Sigmoid colon (tissue), 6 donors: ENCODE measurements at regions not wholly inside any gene's neighbourhood (a gene's known extent, or its start where the extent isn't known, plus 50 kb on each side); places are given as distances from the start of the nearest gene placed in this dataset.

Source experiments
- DNase-seq: peaks from one replicate; pipeline ENCODE4 v3.0.0-alpha.2; 2019
- H3K27ac ChIP-seq, 4 donors: fragments of 200-600 bp; sonication (generic); one replicate each; pipeline ENCODE4 v1.5.1; 2016 to 2019; ENCODE audit warnings: mild to moderate bottlenecking in 1 of 4
- H3K27me3 ChIP-seq, 3 donors: fragments of 200-600 bp; sonication (generic); one replicate each; pipeline ENCODE4 v1.5.1; 2019; ENCODE audit warnings: mild to moderate bottlenecking in 1 of 3
- H3K36me3 ChIP-seq, 4 donors: fragments of 200-600 bp; sonication (generic); one replicate each; pipeline ENCODE4 v1.5.1; 2016 to 2019
- H3K4me1 ChIP-seq, 4 donors: fragments of 200-600 bp; sonication (generic); one replicate each; pipeline ENCODE4 v1.5.1; 2017 to 2019
- H3K4me3 ChIP-seq, 4 donors: fragments of 200-600 bp; sonication (generic); one replicate each; pipeline ENCODE4 v1.5.1; 2017 to 2019; ENCODE audit warnings: mild to moderate bottlenecking in 2 of 4, moderate library complexity in 1 of 4
- H3K9me3 ChIP-seq, 4 donors: fragments of 200-600 bp in 3 of 4; sonication (generic) in 3 of 4; one replicate each; pipeline versions ENCODE4 v1.5.1 to v1.6.1; 2013 to 2019
- CTCF ChIP-seq, 4 experiments: fragments of 450-650 bp in 3 of 4; fragments of 200-600 bp in 1 of 4; IDR thresholded peaks; one replicate each; pipeline ENCODE4 v1.5.1; 2016 to 2019; ENCODE audit warnings: antibody characterized with exemption in 4 of 4, mild to moderate bottlenecking in 3 of 4, moderate library complexity in 2 of 4
- EP300 ChIP-seq, 4 donors: sonication (generic); formaldehyde crosslinking; IDR thresholded peaks; one replicate each; pipeline ENCODE4 v1.6.1; 2017; ENCODE audit warnings: antibody characterized with exemption in 4 of 4
- POLR2A ChIP-seq, 2 donors: fragments of 450-650 bp; IDR thresholded peaks; one replicate each; pipeline ENCODE4 v1.6.1; 2016; ENCODE audit warnings: antibody characterized with exemption in 2 of 2, mild to moderate bottlenecking in 2 of 2, moderate library complexity in 2 of 2
- POLR2AphosphoS5 ChIP-seq, 4 donors: sonication (generic); formaldehyde crosslinking; IDR thresholded peaks; one replicate each; pipeline ENCODE4 v1.6.1; 2017; ENCODE audit warnings: antibody characterized with exemption in 4 of 4
- WGBS, 2 donors: extraction: QIAGEN DNeasy Blood & Tissue Kit; methylation state at CpG; one replicate each; pipeline ENCODE4 v1.1.7; 2013; 5-methylcytosine and 5-hydroxymethylcytosine counted together
- intact Hi-C: fragments of 100-400 bp; cut with DNase I; formaldehyde crosslinking; loops from one replicate; pipeline ENCODE4 v1.15.1; 2023
- donor health status: healthy with polysubstance abuse.
- donor health status: healthy.

DNA sequence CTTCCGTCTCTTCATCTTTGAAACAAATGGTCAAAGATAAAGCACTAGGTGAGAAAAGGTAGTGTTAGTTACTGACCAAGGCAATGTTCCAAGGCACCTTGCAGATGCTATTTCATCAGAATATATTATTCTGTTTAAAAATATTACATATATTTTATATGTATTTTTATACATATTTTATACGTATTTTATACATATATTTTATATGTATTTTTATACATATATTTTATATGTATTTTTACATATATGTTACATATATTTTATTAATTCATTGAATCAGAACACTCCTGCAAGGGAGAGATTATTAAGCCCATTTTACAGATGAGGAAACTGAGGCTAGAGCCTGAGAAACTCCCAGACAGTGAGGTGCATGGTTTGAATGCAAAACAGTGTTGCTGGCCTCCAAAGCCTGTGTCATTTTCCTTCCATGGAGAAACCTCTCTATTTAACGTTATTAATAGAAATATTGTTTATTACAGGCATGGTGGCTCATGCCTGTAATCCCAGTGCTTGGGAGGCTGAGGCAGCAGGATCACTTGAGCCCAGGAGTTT, 120.6 kb upstream of the CD82 start:
- no peak for DNase-seq
- Histone ChIP-seq H3K27me3 (peaks cover 0 to 10% (median 0%) of the 10 kb centered on the region in 3 donors), H3K4me3 (no peak overlapping the region), H3K9me3 (no peaks in the 10 kb centered on the region), H3K36me3 (no peaks in the 10 kb centered on the region), H3K4me1 (no peaks in the 10 kb centered on the region), H3K27ac (no peak overlapping the region)
- intact Hi-C loops, result no loop called here
- WGBS, 2 donors, result 57 to 73% methylated on average over 3 of the region's 3 CpGs
- no peak for TF ChIP-seq EP300 (IDR thresholded peaks at IDR 0.05)
- TF ChIP-seq POLR2AphosphoS5 (IDR thresholded peaks at IDR 0.05), result no peak
- no peak for TF ChIP-seq CTCF (IDR thresholded peaks at IDR 0.05)
- TF ChIP-seq POLR2A (IDR thresholded peaks at IDR 0.05), result no peak

- TF ChIP-seq POLR2A (IDR thresholded peaks at IDR 0.05) (no peak), EP300 (IDR thresholded peaks at IDR 0.05) (no peak), CTCF (IDR thresholded peaks at IDR 0.05) (no peak), POLR2AphosphoS5 (IDR thresholded peaks at IDR 0.05) (no peak)
- Histone ChIP-seq H3K9me3 (no peaks in the 10 kb centered on the region), H3K4me3 (no peak overlapping the region), H3K4me1 (no peaks in the 10 kb centered on the region), H3K27ac (no peak overlapping the region), H3K36me3 (no peaks in the 10 kb centered on the region), H3K27me3 (peaks cover 0 to 10% (median 0%) of the 10 kb centered on the region in 3 donors)
- DNase-seq, result no peak
- intact Hi-C loops, result no loop called here
- WGBS, 2 donors, result 30 to 57% methylated on average over 9 of the region's 9 CpGs
Observed at GRCh38 chr11:44445500-44446365, 119.7 kb upstream of the CD82 start.

- no peak for TF ChIP-seq POLR2AphosphoS5 (IDR thresholded peaks at IDR 0.05)
- TF ChIP-seq POLR2A (IDR thresholded peaks at IDR 0.05), result no peak
- no peak for TF ChIP-seq EP300 (IDR thresholded peaks at IDR 0.05)
- no peak for TF ChIP-seq CTCF (IDR thresholded peaks at IDR 0.05)
Observed at GRCh38 chr11:44446366-44446762, 119.1 kb upstream of the CD82 start.

DNA sequence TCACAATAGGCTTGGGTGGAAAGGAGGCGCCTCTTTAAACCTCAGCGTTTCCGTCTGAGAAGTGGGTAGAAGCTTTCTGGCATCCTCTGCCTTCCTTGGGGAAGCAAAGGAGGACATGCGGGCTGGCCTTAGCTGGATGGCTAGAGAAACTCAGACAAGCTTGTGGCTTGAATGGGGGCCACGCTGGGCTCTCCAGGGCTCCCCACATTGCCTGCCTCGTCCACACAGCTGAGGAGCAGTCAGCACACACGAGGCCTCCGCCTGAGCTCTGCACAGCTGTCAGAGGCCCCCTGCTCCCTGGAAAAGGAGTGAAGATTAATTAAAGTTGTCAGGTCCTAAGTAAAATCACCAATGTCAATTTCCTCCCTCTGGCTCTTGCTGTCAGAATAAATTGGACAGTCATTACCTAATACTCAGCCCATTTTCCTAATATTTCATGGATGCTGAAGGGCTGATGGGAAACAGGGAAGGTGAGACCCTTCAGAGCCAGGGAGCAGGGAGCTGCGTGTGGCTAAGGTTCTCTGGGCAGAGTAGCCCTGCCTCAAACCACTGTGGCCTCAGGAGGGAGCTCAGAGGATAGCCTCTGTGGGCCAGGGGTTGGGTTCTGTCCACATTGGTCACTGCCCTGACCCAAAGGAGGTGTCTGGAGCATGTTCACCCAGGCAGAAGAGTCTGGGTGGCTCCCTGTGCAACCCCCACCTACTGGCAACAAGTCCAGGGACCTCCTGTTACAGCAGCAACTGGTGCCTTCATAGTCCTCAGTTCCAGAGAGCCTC, 118.3 kb upstream of the CD82 start:
- TF ChIP-seq POLR2AphosphoS5 (IDR thresholded peaks at IDR 0.05), result no peak
- TF ChIP-seq EP300 (IDR thresholded peaks at IDR 0.05), result no peak
- TF ChIP-seq CTCF (IDR thresholded peaks at IDR 0.05), result no peak
- TF ChIP-seq POLR2A (IDR thresholded peaks at IDR 0.05), result no peak
- H3K27ac ChIP-seq, result no peak overlapping the region
- no peak overlapping the region for H3K4me3 ChIP-seq
- no peaks in the 10 kb centered on the region for H3K9me3 ChIP-seq
- WGBS, 2 donors, result 70 to 75% methylated on average over 9 of the region's 9 CpGs
- no peaks in the 10 kb centered on the region for H3K36me3 ChIP-seq
- no peak for DNase-seq
- no peaks in the 10 kb centered on the region for H3K4me1 ChIP-seq
- H3K27me3 ChIP-seq, result peaks cover 0 to 10% (median 0%) of the 10 kb centered on the region in 3 donors
- intact Hi-C loops, result no loop called here

More at GRCh38 chr11:44446366-44446762, 119.1 kb upstream of the CD82 start:
- H3K27me3 ChIP-seq, result peaks cover 0 to 10% (median 0%) of the 10 kb centered on the region in 3 donors
- H3K36me3 ChIP-seq, result no peaks in the 10 kb centered on the region
- no peak overlapping the region for H3K27ac ChIP-seq
- no peaks in the 10 kb centered on the region for H3K4me1 ChIP-seq
- WGBS, 2 donors, result 57 to 59% methylated on average over 7 of the region's 7 CpGs
- no peak overlapping the region for H3K4me3 ChIP-seq
- no peak for DNase-seq
- H3K9me3 ChIP-seq, result no peaks in the 10 kb centered on the region
- intact Hi-C loops, result no loop called here
